Ishikawa (cell line): ENCODE measurements at regions not wholly inside any gene's neighbourhood (a gene's known extent, or its start where the extent isn't known, plus 50 kb on each side); places are given as distances from the start of the nearest gene placed in this dataset.

Experiments used
- CEBPB ChIP-seq: IDR thresholded peaks from 2 replicates; pipeline ENCODE4 v1.6.1; 2012
- CREB1 ChIP-seq: IDR thresholded peaks from 2 replicates; pipeline ENCODE4 v1.6.1; 2012; ENCODE audit warnings: low read depth
- EGR1 ChIP-seq: IDR thresholded peaks from 2 replicates; pipeline ENCODE4 v1.6.1; 2012
- EP300 ChIP-seq: IDR thresholded peaks from 2 replicates; pipeline ENCODE4 v1.6.1; 2012; ENCODE audit warnings: borderline replicate concordance
- FOXM1 ChIP-seq: IDR thresholded peaks from 2 replicates; pipeline ENCODE4 v1.6.1; 2012; ENCODE audit warnings: low read depth, borderline replicate concordance
- NFIC ChIP-seq: IDR thresholded peaks from 2 replicates; pipeline ENCODE4 v1.6.1; 2012
- RAD21 ChIP-seq: IDR thresholded peaks from 2 replicates; pipeline ENCODE4 v1.6.1; 2012; ENCODE audit warnings: low read depth
- REST ChIP-seq: IDR thresholded peaks from 2 replicates; pipeline ENCODE4 v1.6.1; 2012; ENCODE audit warnings: low read depth, mild to moderate bottlenecking
- TAF1 ChIP-seq: IDR thresholded peaks from 2 replicates; pipeline ENCODE4 v1.6.1; 2012; ENCODE audit warnings: low read depth, mild to moderate bottlenecking
- TCF12 ChIP-seq: IDR thresholded peaks from 2 replicates; pipeline ENCODE4 v1.6.1; 2012; ENCODE audit warnings: low read depth
- TEAD4 ChIP-seq: IDR thresholded peaks from 2 replicates; pipeline ENCODE4 v1.6.1; 2012
- YY1 ChIP-seq: IDR thresholded peaks from 2 replicates; pipeline ENCODE4 v1.6.1; 2012; ENCODE audit warnings: low read depth
- ZBTB7A ChIP-seq: IDR thresholded peaks from 2 replicates; pipeline ENCODE4 v1.6.1; 2012; ENCODE audit warnings: low read depth
- TF ChIP-seq, protein P1 (sequence below): IDR thresholded peaks from 2 replicates; pipeline ENCODE4 v1.6.1; 2012
- TF ChIP-seq, protein P2 (sequence below): IDR thresholded peaks from 2 replicates; pipeline ENCODE4 v1.6.1; 2012

DNA sequence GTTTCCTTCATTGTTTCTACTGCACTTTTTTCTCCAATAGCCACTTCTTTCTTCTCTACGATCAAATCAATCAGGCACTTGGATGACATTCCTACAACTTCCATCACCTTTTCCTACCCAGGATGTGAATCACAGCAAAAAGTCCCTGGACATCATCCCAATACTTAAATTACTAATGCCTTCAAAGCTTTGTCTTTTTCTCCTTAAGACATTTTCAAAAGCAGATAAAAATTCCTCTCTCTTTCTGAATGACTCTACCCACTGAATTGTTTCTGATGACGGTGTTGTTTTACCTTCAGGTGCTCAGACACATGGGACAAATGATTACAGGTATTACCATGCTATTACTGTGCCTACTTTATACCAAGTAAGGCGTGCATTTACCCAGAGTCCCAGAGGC is 500.9 kb downstream of the FBXO15 start:
- TF ChIP-seq ZBTB7A, result no peak
- TF ChIP-seq RAD21, result no peak
- TF ChIP-seq FOXM1, result no peak
- no peak for TF ChIP-seq REST

DNA sequence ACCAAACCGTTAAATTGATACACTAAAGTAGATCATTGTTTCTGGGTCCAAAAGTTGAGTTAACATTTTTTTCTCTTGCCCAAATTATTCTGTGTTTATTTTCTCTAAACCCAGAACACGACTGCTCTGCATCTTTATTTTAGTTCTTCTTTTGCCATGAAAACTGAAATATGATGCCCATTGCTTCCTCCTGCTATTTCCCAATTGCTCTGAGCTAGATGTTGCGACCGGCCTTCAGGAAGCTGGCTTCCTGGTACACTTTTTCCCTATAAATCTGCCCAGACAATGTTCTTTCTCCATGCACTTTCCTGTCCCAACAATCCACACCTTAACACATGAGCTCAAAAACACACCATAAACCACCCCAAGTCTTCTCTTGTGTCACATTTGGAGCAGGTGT is 501.4 kb downstream of the FBXO15 start:
- TF ChIP-seq, protein P1, sequence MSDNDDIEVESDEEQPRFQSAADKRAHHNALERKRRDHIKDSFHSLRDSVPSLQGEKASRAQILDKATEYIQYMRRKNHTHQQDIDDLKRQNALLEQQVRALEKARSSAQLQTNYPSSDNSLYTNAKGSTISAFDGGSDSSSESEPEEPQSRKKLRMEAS, result no peak
- TF ChIP-seq, protein P2, sequence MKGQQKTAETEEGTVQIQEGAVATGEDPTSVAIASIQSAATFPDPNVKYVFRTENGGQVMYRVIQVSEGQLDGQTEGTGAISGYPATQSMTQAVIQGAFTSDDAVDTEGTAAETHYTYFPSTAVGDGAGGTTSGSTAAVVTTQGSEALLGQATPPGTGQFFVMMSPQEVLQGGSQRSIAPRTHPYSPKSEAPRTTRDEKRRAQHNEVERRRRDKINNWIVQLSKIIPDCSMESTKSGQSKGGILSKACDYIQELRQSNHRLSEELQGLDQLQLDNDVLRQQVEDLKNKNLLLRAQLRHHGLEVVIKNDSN, result no peak
- TF ChIP-seq REST (no peak), EGR1 (no peak), TCF12 (no peak), FOXM1 (no peak), CREB1 (no peak), TEAD4 (no peak), CEBPB (no peak), RAD21 (no peak), NFIC (no peak), TAF1 (no peak), ZBTB7A (no peak), YY1 (no peak), EP300 (no peak)

DNA sequence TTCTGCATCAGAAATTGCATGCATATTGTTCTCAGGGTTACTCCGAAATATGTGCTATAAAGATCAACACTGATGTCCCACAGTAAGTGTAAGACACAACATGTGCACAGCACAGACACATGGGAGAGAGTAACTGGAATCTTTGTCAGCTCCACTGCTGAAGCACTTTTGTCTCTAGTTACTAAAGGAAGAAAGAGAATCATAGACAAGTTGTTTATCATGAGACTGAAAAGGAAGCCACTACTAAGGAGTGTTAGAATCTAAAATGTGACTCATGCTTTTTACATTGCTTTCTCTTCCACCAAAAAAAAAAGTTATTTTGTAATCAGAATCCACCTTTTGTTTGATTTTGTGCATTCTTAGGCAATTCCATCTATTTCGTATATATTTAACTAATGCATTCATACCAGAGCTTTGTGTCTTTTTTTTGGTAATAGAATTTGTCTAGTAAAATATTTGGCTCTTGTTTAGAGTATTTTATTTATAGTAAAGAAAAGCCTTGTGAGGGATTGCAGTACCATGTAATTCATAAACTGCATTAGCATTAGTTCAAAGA is 502.4 kb downstream of the FBXO15 start:
- TF ChIP-seq YY1 (no peak), RAD21 (no peak), CEBPB (no peak), TEAD4 (no peak), REST (no peak), TCF12 (no peak), NFIC (no peak), TAF1 (no peak), EP300 (no peak), EGR1 (no peak), CREB1 (no peak), FOXM1 (no peak), ZBTB7A (no peak)
- TF ChIP-seq, protein P1, result no peak
- TF ChIP-seq, protein P2, result no peak

DNA sequence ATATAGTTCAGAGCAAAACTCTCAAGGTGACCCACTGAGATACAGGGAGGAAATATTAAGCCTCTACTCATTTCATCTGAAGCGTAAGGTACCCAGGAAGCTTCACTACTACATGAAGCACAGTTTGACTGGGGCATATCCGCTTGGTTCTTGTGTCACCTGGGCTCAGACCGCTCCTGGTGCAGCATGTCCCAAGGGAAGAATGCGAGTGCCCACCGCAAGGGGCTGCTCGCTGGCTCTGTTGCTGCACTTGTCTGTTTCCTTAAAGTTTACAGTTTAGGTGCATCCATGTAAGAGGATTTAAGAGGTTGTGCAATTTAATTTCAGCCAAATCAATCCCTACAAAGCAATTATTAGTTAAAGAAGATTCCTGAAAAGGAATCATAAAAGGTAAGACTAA is 507.8 kb downstream of the FBXO15 start:
- TF ChIP-seq EP300, result no peak
- TF ChIP-seq TEAD4, result no peak
- TF ChIP-seq, protein P2, result no peak
- TF ChIP-seq TCF12, result no peak
- TF ChIP-seq RAD21, result no peak
- no peak for TF ChIP-seq CEBPB
- TF ChIP-seq CREB1, result no peak
- no peak for TF ChIP-seq YY1
- no peak for TF ChIP-seq ZBTB7A
- no peak for TF ChIP-seq TAF1
- TF ChIP-seq NFIC, result no peak
- no peak for TF ChIP-seq EGR1
- TF ChIP-seq, protein P1, result no peak
- TF ChIP-seq REST, result no peak
- no peak for TF ChIP-seq FOXM1
